HL-60 (cell line): ENCODE measurements at regions not wholly inside any gene's neighbourhood (a gene's known extent, or its start where the extent isn't known, plus 50 kb on each side); places are given as distances from the start of the nearest gene placed in this dataset.

ENCODE experiments used
- DNase-seq, 2 experiments: peaks; one replicate each; pipeline ENCODE4 v3.0.0-alpha.2; 2010 to 2020; ENCODE audit warnings: low read depth in 1 of 2, low spot score in 1 of 2
- H3K27ac ChIP-seq: fragments of 250-450 bp; sonication (Bioruptor Pico); replicated peaks from 2 replicates; pipeline ENCODE4 v1.5.1; 2020; ENCODE audit warnings: mild to moderate bottlenecking, moderate library complexity
- H3K27me3 ChIP-seq: fragments of 250-450 bp; sonication (Bioruptor Pico); 2 replicates; pipeline ENCODE4 v1.5.1; 2021; ENCODE audit warnings: mild to moderate bottlenecking, moderate library complexity; ENCODE audit not compliant: insufficient read depth, poor library complexity, severe bottlenecking
- H3K4me3 ChIP-seq: replicated peaks from 2 replicates; pipeline ENCODE4 v1.5.1; 2011; ENCODE audit warnings: mild to moderate bottlenecking, control low read depth, low read length; ENCODE audit not compliant: insufficient read depth
- GABPA ChIP-seq: IDR thresholded peaks from 2 replicates; pipeline ENCODE4 v1.6.1; 2012; ENCODE audit warnings: low read depth
- POLR2AphosphoS5 ChIP-seq: IDR thresholded peaks from 2 replicates; pipeline ENCODE4 v1.6.1; 2012; ENCODE audit warnings: low read depth
- SPI1 ChIP-seq: IDR thresholded peaks from 2 replicates; pipeline ENCODE4 v1.6.1; 2012; ENCODE audit warnings: low read depth, mild to moderate bottlenecking, borderline replicate concordance
- TF ChIP-seq, protein P1 (sequence below): IDR thresholded peaks from 2 replicates; pipeline ENCODE4 v1.6.1; 2012; ENCODE audit warnings: low read depth; ENCODE audit not compliant: insufficient replicate concordance
- TF ChIP-seq, protein P2 (sequence below): IDR thresholded peaks from one replicate; pipeline ENCODE4 v1.5.1; 2011; ENCODE audit warnings: low read length, control low read depth, inconsistent platforms; ENCODE audit not compliant: insufficient read depth

DNA sequence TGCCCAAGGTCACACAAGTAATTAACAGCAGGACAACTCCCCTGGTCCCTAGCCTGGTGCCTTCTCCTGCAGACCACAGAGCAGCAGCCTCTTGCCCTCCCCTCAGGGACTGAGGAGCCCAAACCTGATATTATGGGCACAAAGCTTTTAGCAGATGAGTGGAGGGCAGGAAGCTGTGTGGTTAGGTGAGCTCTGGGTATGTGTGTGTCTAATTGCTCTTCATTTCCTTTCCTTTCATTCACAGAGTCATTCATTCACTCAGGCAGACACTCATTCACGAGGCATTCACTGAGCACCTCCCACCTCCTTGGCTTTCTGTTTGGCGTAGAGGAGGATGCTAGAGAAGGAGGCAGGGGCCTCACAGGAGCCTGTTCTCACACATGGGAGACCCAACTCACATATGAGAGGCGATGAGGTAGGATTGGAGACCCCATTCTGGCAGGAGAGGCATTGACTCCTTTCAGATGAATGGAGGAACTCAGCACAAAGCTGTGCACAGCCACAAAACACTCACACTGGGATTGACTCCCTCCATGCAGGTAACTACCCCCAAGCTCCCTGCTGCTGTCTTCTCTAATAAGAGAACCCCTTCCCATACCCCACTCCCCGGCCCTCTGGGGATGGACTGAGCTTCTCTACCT lies 306.8 kb upstream of the SKOR2 start:
- no peak overlapping the region for H3K4me3 ChIP-seq
- H3K27ac ChIP-seq = no peak overlapping the region
- TF ChIP-seq, protein P1, sequence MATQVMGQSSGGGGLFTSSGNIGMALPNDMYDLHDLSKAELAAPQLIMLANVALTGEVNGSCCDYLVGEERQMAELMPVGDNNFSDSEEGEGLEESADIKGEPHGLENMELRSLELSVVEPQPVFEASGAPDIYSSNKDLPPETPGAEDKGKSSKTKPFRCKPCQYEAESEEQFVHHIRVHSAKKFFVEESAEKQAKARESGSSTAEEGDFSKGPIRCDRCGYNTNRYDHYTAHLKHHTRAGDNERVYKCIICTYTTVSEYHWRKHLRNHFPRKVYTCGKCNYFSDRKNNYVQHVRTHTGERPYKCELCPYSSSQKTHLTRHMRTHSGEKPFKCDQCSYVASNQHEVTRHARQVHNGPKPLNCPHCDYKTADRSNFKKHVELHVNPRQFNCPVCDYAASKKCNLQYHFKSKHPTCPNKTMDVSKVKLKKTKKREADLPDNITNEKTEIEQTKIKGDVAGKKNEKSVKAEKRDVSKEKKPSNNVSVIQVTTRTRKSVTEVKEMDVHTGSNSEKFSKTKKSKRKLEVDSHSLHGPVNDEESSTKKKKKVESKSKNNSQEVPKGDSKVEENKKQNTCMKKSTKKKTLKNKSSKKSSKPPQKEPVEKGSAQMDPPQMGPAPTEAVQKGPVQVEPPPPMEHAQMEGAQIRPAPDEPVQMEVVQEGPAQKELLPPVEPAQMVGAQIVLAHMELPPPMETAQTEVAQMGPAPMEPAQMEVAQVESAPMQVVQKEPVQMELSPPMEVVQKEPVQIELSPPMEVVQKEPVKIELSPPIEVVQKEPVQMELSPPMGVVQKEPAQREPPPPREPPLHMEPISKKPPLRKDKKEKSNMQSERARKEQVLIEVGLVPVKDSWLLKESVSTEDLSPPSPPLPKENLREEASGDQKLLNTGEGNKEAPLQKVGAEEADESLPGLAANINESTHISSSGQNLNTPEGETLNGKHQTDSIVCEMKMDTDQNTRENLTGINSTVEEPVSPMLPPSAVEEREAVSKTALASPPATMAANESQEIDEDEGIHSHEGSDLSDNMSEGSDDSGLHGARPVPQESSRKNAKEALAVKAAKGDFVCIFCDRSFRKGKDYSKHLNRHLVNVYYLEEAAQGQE = no peak
- TF ChIP-seq GABPA = no peak
- no peak for TF ChIP-seq POLR2AphosphoS5
- no peak for TF ChIP-seq SPI1
- TF ChIP-seq, protein P2, sequence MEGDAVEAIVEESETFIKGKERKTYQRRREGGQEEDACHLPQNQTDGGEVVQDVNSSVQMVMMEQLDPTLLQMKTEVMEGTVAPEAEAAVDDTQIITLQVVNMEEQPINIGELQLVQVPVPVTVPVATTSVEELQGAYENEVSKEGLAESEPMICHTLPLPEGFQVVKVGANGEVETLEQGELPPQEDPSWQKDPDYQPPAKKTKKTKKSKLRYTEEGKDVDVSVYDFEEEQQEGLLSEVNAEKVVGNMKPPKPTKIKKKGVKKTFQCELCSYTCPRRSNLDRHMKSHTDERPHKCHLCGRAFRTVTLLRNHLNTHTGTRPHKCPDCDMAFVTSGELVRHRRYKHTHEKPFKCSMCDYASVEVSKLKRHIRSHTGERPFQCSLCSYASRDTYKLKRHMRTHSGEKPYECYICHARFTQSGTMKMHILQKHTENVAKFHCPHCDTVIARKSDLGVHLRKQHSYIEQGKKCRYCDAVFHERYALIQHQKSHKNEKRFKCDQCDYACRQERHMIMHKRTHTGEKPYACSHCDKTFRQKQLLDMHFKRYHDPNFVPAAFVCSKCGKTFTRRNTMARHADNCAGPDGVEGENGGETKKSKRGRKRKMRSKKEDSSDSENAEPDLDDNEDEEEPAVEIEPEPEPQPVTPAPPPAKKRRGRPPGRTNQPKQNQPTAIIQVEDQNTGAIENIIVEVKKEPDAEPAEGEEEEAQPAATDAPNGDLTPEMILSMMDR = no peak
- no peak for DNase-seq
- peaks cover 25% of the 10 kb centered on the region for H3K27me3 ChIP-seq

DNA sequence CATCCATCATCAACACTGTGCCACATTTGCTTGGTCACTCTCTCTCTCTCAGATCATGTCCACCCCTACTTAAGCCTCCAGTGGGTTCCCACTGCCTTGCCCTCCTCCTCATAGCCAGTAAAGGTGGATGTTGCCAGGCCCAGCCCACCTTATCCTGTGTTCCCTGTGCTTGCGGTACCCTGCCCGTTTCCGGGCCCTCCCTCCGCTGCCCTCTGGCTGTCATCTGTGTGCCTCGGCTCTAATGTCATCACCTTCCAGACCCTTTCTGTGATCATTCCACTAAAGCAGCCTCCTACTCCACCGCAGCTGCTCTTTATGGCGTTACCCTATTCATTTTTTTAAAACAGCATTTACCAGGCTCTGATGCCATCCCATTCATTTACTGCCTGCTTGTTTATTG lies 305.7 kb upstream of the SKOR2 start:
- peaks cover 25% of the 10 kb centered on the region for H3K27me3 ChIP-seq

DNA sequence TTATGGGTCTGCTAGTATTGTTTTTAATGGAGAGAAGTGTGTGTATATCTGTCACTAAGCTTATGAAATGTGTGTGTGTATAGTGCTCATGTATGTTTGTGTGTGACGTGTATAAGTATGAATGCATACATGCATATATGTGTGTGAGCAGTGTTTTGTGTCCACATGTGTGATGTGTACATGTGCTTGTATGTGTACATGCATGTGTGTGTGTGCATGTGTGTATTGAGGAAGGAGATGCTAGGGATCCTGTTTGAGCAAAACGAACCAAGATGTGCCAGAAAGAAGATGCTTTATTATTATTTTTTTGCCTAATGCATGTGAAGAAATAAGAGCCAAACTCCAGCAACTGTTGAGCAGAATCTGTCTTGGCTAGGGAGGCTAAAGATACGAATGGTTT lies 301.3 kb upstream of the SKOR2 start:
- Histone ChIP-seq H3K4me3 (no peak overlapping the region), H3K27me3 (peaks cover 6% of the 10 kb centered on the region), H3K27ac (no peak overlapping the region)
- no peak for TF ChIP-seq SPI1
- TF ChIP-seq POLR2AphosphoS5 = no peak
- DNase-seq = no peak

More for the DNA sequence above, 305.7 kb upstream of the SKOR2 start:
- no peak overlapping the region for H3K4me3 ChIP-seq
- H3K27ac ChIP-seq = no peak overlapping the region
- no peak for DNase-seq
- TF ChIP-seq POLR2AphosphoS5 = no peak
- TF ChIP-seq, protein P2 = no peak
- TF ChIP-seq GABPA = no peak
- TF ChIP-seq, protein P1 = no peak
- TF ChIP-seq SPI1 = no peak

DNA sequence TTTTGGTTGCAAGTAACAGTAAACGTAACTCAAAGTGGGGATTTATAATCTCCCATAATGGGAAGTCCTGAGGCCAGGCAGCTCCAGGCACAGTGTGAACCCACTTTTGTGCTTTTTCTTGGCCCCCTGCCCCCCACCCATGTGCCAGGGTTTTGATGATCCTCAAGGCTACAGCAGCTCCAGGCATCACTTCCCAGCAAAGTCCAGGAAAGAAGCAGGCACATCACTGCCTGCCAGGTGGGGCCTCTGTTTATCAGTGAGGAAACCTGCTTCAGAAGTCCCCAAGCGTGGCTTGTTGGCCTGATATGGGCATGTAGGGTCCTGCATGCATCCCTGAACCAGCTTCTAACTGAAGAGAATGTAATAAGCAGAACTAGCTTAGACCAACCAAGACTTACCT lies 299.2 kb upstream of the SKOR2 start:
- no peak for DNase-seq
- no peak overlapping the region for H3K4me3 ChIP-seq
- no peak for TF ChIP-seq POLR2AphosphoS5
- TF ChIP-seq GABPA = no peak
- TF ChIP-seq, protein P2 = no peak
- no peak for TF ChIP-seq SPI1
- TF ChIP-seq, protein P1 = no peak
- H3K27ac ChIP-seq = no peak overlapping the region
- H3K27me3 ChIP-seq = peaks cover 10% of the 10 kb centered on the region
